GM23338 (cell line): ENCODE measurements at regions not wholly inside any gene's neighbourhood (a gene's known extent, or its start where the extent isn't known, plus 50 kb on each side); places are given as distances from the start of the nearest gene placed in this dataset.

Experiments
- ATAC-seq: fragments of 200-7000 bp; cut with Tn5 transposase; 3 replicates; pipeline ENCODE4 v1.9.1; 2020
- DNase-seq: peaks from one replicate; pipeline ENCODE4 v3.0.0-alpha.2; 2015; ENCODE audit warnings: low spot score
- H2AFZ ChIP-seq: fragments of 200-600 bp; sonication (generic); 2 replicates; pipeline ENCODE4 v1.8.0; 2016; ENCODE audit warnings: antibody characterized with exemption, mild to moderate bottlenecking, moderate library complexity
- H3F3A ChIP-seq: fragments of 200-600 bp; sonication (generic); replicated peaks from 2 replicates; pipeline ENCODE4 v1.8.0; 2017; ENCODE audit warnings: antibody characterized with exemption, mixed run types, low read depth
- H3K27ac ChIP-seq: fragments of 200-600 bp; sonication (generic); 2 replicates; pipeline ENCODE4 v1.6.1; 2016; ENCODE audit warnings: low read depth
- H3K27me3 ChIP-seq: fragments of 200-600 bp; sonication (generic); 2 replicates; pipeline ENCODE4 v1.8.0; 2016; ENCODE audit warnings: mild to moderate bottlenecking, mixed run types, moderate library complexity; ENCODE audit not compliant: insufficient read depth
- H3K36me3 ChIP-seq: fragments of 200-600 bp; sonication (generic); 2 replicates; pipeline ENCODE4 v1.8.0; 2016; ENCODE audit warnings: mild to moderate bottlenecking; ENCODE audit not compliant: insufficient read depth
- H3K4me1 ChIP-seq: fragments of 200-600 bp; sonication (generic); 2 replicates; pipeline ENCODE4 v1.8.0; 2016; ENCODE audit warnings: mild to moderate bottlenecking, moderate library complexity; ENCODE audit not compliant: insufficient read depth
- H3K4me2 ChIP-seq: fragments of 200-600 bp; sonication (generic); 2 replicates; pipeline ENCODE4 v1.7.1; 2017; ENCODE audit warnings: mixed run types
- H3K4me3 ChIP-seq: fragments of 200-600 bp; sonication (generic); 2 replicates; pipeline ENCODE4 v1.6.1; 2016; ENCODE audit warnings: mixed run types
- H3K79me2 ChIP-seq: fragments of 200-600 bp; sonication (generic); replicated peaks from 2 replicates; pipeline ENCODE4 v1.8.0; 2017; ENCODE audit warnings: mild to moderate bottlenecking; ENCODE audit not compliant: insufficient read depth
- H3K9me2 ChIP-seq: fragments of 200-600 bp; sonication (generic); 2 replicates; pipeline ENCODE4 v1.8.0; 2017; ENCODE audit not compliant: insufficient read depth
- H4K20me1 ChIP-seq: fragments of 200-600 bp; sonication (generic); replicated peaks from 2 replicates; pipeline ENCODE4 v1.8.0; 2017; ENCODE audit warnings: mild to moderate bottlenecking; ENCODE audit not compliant: insufficient read depth
- H3K27ac Mint-ChIP-seq: 2 replicates; pipeline ENCODE4 v1.8.0; 2020; ENCODE audit warnings: inconsistent platforms, mild to moderate bottlenecking, moderate library complexity, mixed read lengths
- H3K27me3 Mint-ChIP-seq: 3 replicates; pipeline ENCODE4 v1.8.0; 2022; ENCODE audit warnings: low read depth, mild to moderate bottlenecking, moderate library complexity, mixed read lengths, inconsistent platforms; ENCODE audit not compliant: insufficient read depth, poor library complexity
- H3K36me3 Mint-ChIP-seq: 3 replicates; pipeline ENCODE4 v1.8.0; 2021; ENCODE audit warnings: low read depth, mild to moderate bottlenecking, inconsistent platforms, moderate library complexity, mixed read lengths
- H3K4me1 Mint-ChIP-seq: 3 replicates; pipeline ENCODE4 v1.8.0; 2020; ENCODE audit warnings: mild to moderate bottlenecking, inconsistent platforms, mixed read lengths
- H3K4me3 Mint-ChIP-seq: 3 replicates; pipeline ENCODE4 v1.8.0; 2021; ENCODE audit warnings: moderate library complexity, mild to moderate bottlenecking, inconsistent platforms, mixed read lengths
- H3K9me3 Mint-ChIP-seq: 3 replicates; pipeline ENCODE4 v1.8.0; 2020; ENCODE audit warnings: moderate library complexity, mild to moderate bottlenecking, inconsistent platforms, mixed read lengths
- CREB1 ChIP-seq: fragments of 250-450 bp; sonication (Bioruptor Pico); IDR thresholded peaks from 2 replicates; pipeline ENCODE4 v1.5.0; 2020; ENCODE audit warnings: low read depth, mild to moderate bottlenecking, moderate library complexity
- EZH2 ChIP-seq: fragments of 200-600 bp; sonication (generic); IDR thresholded peaks from one replicate; pipeline ENCODE4 v1.8.0; 2017; ENCODE audit warnings: antibody characterized with exemption, mild to moderate bottlenecking, low read depth; ENCODE audit not compliant: unreplicated experiment
- EZH2phosphoT487 ChIP-seq: fragments of 200-600 bp; sonication (generic); IDR thresholded peaks from one replicate; pipeline ENCODE4 v1.8.1; 2018; ENCODE audit warnings: antibody characterized with exemption; ENCODE audit not compliant: unreplicated experiment
- JUNB ChIP-seq: IDR thresholded peaks from one replicate; pipeline ENCODE4 v1.6.1; 2016; ENCODE audit warnings: antibody characterized with exemption; ENCODE audit not compliant: unreplicated experiment
- NANOG ChIP-seq: IDR thresholded peaks from 2 replicates; pipeline ENCODE4 v1.6.1; 2016; ENCODE audit warnings: antibody characterized with exemption, borderline replicate concordance
- POLR2AphosphoS5 ChIP-seq: IDR thresholded peaks from 2 replicates; pipeline ENCODE4 v1.6.1; 2016; ENCODE audit warnings: antibody characterized with exemption, low read depth
- STAT1 ChIP-seq: IDR thresholded peaks from one replicate; pipeline ENCODE4 v1.6.1; 2016; ENCODE audit warnings: antibody characterized with exemption; ENCODE audit not compliant: unreplicated experiment
- ZNF114 ChIP-seq: fragments of 250-450 bp; sonication (Bioruptor Pico); IDR thresholded peaks from 2 replicates; pipeline ENCODE4 v1.5.0; 2020; ENCODE audit warnings: mild to moderate bottlenecking, moderate library complexity
- ZNF331 ChIP-seq: fragments of 250-450 bp; sonication (Bioruptor Pico); IDR thresholded peaks from 2 replicates; pipeline ENCODE4 v1.5.0; 2020; ENCODE audit warnings: low read depth, mild to moderate bottlenecking, moderate library complexity
- TF ChIP-seq, protein P1 (sequence below): IDR thresholded peaks from 2 replicates; pipeline ENCODE4 v1.6.1; 2016; ENCODE audit warnings: antibody characterized with exemption
- TF ChIP-seq, protein P2 (sequence below): IDR thresholded peaks from one replicate; pipeline ENCODE4 v1.6.1; 2018; ENCODE audit warnings: antibody characterized with exemption; ENCODE audit not compliant: unreplicated experiment
- TF ChIP-seq, protein P3 (sequence below), 2 experiments: fragments of 200-600 bp in 1 of 2; sonication (generic) in 1 of 2; conservative IDR thresholded peaks; 2 replicates each; pipeline versions ENCODE4 v1.5.1 to v1.6.1; 2016 to 2017; ENCODE audit warnings: antibody characterized with exemption in 2 of 2, low read depth in 2 of 2, mild to moderate bottlenecking in 2 of 2, moderate library complexity in 1 of 2

DNA sequence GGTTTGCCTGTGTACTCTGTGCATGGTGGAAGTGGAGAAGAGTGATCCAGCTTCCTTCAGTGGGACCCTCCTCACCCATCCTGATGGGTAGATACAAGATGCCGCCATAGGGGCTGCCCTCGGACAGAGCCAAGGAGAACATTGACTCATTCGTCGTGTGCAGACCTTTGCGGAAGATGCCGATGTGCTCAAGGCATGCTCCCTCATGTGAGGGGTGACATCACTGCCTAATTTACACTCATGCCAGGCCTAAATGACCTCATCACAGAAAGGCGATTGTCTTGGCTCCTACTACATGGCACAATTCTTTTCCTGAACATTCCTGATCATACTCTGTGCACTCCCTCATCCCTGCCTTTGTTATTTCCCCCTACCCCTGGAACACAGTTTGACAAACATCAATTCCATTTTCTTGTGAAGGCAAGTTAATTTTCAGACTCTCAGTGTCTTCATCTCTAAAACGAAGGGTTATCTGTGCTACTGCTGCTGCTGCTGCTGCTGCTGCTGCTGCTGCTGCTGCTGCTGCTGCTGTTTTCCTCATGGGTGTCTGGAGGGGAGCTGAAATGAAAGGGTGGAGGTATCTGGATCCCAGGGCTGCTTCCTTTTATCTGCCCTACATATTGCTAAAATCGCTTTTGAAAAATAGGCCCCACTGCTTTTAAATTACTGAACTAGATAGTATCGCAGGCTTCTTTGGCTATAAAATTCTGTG is 146.5 kb upstream of the ARGLU1 start (continued):
- TF ChIP-seq STAT1 (no peak), POLR2AphosphoS5 (no peak), JUNB (no peak), CREB1 (no peak)
- TF ChIP-seq, protein P1, sequence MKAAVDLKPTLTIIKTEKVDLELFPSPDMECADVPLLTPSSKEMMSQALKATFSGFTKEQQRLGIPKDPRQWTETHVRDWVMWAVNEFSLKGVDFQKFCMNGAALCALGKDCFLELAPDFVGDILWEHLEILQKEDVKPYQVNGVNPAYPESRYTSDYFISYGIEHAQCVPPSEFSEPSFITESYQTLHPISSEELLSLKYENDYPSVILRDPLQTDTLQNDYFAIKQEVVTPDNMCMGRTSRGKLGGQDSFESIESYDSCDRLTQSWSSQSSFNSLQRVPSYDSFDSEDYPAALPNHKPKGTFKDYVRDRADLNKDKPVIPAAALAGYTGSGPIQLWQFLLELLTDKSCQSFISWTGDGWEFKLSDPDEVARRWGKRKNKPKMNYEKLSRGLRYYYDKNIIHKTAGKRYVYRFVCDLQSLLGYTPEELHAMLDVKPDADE = no peak
- TF ChIP-seq, protein P2, sequence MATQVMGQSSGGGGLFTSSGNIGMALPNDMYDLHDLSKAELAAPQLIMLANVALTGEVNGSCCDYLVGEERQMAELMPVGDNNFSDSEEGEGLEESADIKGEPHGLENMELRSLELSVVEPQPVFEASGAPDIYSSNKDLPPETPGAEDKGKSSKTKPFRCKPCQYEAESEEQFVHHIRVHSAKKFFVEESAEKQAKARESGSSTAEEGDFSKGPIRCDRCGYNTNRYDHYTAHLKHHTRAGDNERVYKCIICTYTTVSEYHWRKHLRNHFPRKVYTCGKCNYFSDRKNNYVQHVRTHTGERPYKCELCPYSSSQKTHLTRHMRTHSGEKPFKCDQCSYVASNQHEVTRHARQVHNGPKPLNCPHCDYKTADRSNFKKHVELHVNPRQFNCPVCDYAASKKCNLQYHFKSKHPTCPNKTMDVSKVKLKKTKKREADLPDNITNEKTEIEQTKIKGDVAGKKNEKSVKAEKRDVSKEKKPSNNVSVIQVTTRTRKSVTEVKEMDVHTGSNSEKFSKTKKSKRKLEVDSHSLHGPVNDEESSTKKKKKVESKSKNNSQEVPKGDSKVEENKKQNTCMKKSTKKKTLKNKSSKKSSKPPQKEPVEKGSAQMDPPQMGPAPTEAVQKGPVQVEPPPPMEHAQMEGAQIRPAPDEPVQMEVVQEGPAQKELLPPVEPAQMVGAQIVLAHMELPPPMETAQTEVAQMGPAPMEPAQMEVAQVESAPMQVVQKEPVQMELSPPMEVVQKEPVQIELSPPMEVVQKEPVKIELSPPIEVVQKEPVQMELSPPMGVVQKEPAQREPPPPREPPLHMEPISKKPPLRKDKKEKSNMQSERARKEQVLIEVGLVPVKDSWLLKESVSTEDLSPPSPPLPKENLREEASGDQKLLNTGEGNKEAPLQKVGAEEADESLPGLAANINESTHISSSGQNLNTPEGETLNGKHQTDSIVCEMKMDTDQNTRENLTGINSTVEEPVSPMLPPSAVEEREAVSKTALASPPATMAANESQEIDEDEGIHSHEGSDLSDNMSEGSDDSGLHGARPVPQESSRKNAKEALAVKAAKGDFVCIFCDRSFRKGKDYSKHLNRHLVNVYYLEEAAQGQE = no peak

DNA sequence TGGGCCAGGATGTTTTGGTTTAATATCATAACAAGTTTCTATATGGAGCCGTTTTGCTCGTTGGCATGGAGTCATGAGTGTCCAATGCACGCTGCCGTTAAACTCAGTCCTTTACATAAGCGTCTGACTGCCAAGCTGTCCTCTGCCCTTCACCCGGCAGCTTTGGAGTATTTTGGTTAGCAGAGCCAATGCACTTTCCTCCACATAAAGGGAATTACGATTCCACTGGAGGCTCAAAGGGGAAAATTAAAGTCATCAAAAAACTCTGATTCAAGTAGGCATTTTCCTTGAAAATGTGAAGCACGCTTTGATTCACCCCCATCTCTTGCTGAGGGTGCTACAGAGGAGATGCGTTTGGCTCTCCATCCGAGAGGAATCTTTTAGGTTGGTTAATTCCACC is 144.4 kb upstream of the ARGLU1 start:
- no peaks in the 10 kb centered on the region for H4K20me1 ChIP-seq
- H3K4me3 Mint-ChIP-seq = no peak overlapping the region
- no peak overlapping the region for H3K4me2 ChIP-seq
- H2AFZ ChIP-seq = no peak overlapping the region
- H3K79me2 ChIP-seq = no peaks in the 10 kb centered on the region
- H3K36me3 ChIP-seq = no peaks in the 10 kb centered on the region
- peaks cover 10% of the 10 kb centered on the region for H3K27me3 Mint-ChIP-seq
- no peaks in the 10 kb centered on the region for H3F3A ChIP-seq
- H3K27ac ChIP-seq = no peak overlapping the region
- H3K9me3 Mint-ChIP-seq = no peaks in the 10 kb centered on the region
- no peaks in the 10 kb centered on the region for H3K27me3 ChIP-seq
- no peaks in the 10 kb centered on the region for H3K36me3 Mint-ChIP-seq
- no peaks in the 10 kb centered on the region for H3K9me2 ChIP-seq
- H3K4me1 ChIP-seq = peaks cover 6% of the 10 kb centered on the region; the same call in 1 of the 2 replicates
- no peak overlapping the region for H3K4me3 ChIP-seq
- peaks cover 13% of the 10 kb centered on the region for H3K4me1 Mint-ChIP-seq
- no peak overlapping the region for H3K27ac Mint-ChIP-seq
- no peak for DNase-seq
- ATAC-seq = no peak
- TF ChIP-seq JUNB (no peak), STAT1 (no peak), POLR2AphosphoS5 (no peak), EZH2phosphoT487 (no peak), NANOG (no peak), ZNF114 (CRISPR knock-in tag) (no peak), EZH2 (no peak), ZNF331 (CRISPR knock-in tag) (no peak)
- TF ChIP-seq, protein P3, sequence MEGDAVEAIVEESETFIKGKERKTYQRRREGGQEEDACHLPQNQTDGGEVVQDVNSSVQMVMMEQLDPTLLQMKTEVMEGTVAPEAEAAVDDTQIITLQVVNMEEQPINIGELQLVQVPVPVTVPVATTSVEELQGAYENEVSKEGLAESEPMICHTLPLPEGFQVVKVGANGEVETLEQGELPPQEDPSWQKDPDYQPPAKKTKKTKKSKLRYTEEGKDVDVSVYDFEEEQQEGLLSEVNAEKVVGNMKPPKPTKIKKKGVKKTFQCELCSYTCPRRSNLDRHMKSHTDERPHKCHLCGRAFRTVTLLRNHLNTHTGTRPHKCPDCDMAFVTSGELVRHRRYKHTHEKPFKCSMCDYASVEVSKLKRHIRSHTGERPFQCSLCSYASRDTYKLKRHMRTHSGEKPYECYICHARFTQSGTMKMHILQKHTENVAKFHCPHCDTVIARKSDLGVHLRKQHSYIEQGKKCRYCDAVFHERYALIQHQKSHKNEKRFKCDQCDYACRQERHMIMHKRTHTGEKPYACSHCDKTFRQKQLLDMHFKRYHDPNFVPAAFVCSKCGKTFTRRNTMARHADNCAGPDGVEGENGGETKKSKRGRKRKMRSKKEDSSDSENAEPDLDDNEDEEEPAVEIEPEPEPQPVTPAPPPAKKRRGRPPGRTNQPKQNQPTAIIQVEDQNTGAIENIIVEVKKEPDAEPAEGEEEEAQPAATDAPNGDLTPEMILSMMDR (conservative IDR thresholded peaks at IDR 0.05; ENCODE audit: low read depth in 2 of 2) = no peak
- TF ChIP-seq, protein P2 = no peak
- TF ChIP-seq, protein P1 = no peak
